HL-60 (cell line): ENCODE measurements at regions not wholly inside any gene's neighbourhood (a gene's known extent, or its start where the extent isn't known, plus 50 kb on each side); places are given as distances from the start of the nearest gene placed in this dataset.

Experiments used
- CTCF ChIP-seq: IDR thresholded peaks from one replicate; pipeline ENCODE4 v1.5.1; 2011; ENCODE audit warnings: low read length, control low read depth, inconsistent platforms; ENCODE audit not compliant: insufficient read depth
- POLR2AphosphoS5 ChIP-seq: IDR thresholded peaks from 2 replicates; pipeline ENCODE4 v1.6.1; 2012; ENCODE audit warnings: low read depth
- REST ChIP-seq: IDR thresholded peaks from 2 replicates; pipeline ENCODE4 v1.6.1; 2012; ENCODE audit warnings: low read depth; ENCODE audit not compliant: insufficient replicate concordance
- SPI1 ChIP-seq: IDR thresholded peaks from 2 replicates; pipeline ENCODE4 v1.6.1; 2012; ENCODE audit warnings: low read depth, mild to moderate bottlenecking, borderline replicate concordance

DNA sequence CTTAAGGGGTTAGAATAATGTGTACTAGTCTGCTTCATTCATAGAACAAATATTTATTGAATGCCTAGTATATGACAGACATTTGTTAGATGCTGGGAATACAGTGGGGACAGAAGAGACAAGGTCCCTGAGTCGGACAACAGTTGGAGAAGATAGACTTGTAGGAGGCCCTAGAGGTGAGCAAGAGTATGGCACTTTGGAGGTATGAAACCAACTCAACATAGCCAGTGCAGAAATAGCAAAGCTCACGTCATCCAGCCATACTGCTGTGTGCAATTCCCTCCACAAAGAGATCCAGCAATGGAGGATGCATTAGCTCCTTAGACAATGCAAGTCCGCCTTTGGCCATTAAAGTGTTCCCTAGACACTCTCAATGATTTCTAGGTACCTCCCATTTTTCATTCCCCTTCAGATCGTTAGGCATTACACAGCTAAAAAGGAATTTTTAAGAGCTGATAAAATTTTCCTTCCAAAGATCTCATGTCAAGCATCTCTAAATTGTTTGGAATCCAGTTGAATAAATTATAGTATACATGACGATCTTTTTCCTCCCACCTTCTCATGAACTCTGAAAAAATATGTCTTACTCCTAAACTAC is 1949.6 kb upstream of the WWC1 start:
- TF ChIP-seq CTCF (peak; percentile 12), POLR2AphosphoS5 (no peak), SPI1 (no peak), REST (no peak)
